NCI-H2227 treated with DMSO at 0.1 percent for 48 hours (cell line): ENCODE measurements at regions not wholly inside any gene's neighbourhood (a gene's known extent, or its start where the extent isn't known, plus 50 kb on each side); places are given as distances from the start of the nearest gene placed in this dataset.

Source experiments
- DNase-seq: peaks from one replicate; lab custom pipeline; 2025; lab: John Stamatoyannopoulos, UW

DNA sequence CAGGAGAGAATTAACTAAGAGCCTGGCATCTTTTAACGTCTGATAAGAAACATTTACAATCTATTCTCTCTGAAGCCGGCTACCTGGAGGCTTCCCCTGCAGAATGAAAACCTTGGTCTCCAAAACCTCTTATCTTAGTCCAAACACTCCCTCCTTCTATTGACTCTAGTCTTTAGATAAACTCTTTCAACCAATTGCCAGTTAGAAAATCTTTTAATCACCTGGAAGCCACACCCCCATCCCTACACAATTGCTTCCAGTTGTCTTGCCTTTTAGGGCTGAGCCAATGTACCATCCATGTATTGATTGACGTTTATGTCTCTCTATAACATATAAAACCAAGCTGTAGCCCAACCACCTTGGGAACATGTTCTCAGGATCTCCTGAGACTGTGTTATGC, 1343.1 kb upstream of the C9orf72 start:
- no peak for DNase-seq

GRCh38 chr9:28921857-28922500, 1348.7 kb upstream of the C9orf72 start:
- no peak for DNase-seq

DNA sequence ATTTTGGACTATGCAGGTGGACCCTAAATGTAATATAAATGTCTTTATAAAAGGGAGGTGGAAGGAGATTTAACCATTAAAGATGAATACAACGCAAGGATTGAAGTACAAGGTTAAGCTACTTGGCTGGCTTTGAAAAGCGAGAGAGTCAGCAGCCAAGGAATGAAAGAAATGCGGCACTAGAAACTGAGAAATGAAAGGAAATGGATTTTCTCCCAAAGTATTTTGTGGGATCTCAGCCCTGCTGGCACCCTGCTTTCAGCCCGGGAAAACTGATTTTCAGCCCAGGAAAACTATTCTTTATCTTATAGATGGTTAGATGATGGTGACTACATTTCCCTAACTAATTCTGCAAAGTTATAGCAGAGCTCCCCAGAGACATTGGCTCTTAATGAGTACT, 1349.6 kb upstream of the C9orf72 start:
- no peak for DNase-seq

GRCh38 chr9:28923351-28923750, 1350.1 kb upstream of the C9orf72 start:
- no peak for DNase-seq

DNA sequence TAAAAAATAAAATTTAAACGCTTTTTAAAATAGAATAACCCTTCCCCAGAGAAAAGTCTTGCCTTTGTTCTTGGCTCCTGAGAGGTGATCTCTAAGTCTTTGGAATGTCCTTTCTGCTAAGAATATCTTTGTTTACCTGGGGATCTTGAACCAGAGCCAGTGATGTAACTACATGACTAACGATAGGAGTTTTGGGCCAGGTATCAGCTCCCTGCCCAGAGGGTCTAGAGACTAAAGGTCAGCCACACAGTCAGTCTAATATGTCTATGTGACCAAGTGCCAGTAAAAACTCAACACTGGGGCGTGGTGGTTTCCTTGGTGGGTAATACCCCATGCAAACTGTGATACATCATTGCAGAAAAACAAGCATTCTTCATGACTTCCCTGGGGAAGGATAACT, 1351.9 kb upstream of the C9orf72 start:
- no peak for DNase-seq

DNA sequence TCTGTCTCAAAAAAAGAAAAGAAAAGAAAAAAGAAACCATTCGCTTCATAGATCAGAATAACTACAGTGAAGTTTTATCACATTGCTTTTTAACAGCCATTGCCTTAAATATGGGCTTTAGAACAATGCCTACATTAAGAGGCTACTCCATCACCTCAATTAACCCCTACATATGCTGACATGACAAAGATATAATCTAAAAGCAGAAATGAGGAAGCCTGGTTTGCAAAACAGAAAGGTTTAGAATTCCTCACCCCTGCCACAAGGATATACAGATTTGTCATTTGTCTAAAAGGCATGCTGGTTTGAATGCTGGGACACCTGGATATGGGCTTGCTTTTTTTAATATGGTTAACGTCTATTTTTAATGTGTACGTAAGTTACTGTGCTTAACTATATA, 1353.0 kb upstream of the C9orf72 start:
- DNase-seq: no peak

DNA sequence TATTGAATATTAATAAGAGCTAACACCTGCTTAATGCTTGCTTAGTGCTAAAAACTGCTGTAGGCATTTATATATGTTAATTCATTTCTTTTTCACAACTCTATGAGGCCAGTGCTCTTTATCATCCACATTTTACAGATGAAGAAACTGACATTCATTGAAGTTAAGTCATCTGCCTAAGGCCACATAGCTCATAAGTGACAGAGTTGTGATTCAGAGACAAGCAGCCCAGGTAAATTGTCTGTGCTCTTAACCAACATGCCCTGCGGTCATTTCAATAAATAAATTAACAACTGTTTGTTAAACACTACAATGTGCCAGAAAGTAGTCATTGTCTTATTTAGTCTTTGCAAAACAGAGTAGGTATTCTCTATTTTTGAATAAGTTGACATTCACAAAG, 1354.4 kb upstream of the C9orf72 start:
- DNase-seq: no peak

- no peak for DNase-seq
Observed at GRCh38 chr9:28929433-28929832, 1356.2 kb upstream of the C9orf72 start.

GRCh38 chr9:28930766-28931165, 1357.5 kb upstream of the C9orf72 start:
- DNase-seq: no peak

DNA sequence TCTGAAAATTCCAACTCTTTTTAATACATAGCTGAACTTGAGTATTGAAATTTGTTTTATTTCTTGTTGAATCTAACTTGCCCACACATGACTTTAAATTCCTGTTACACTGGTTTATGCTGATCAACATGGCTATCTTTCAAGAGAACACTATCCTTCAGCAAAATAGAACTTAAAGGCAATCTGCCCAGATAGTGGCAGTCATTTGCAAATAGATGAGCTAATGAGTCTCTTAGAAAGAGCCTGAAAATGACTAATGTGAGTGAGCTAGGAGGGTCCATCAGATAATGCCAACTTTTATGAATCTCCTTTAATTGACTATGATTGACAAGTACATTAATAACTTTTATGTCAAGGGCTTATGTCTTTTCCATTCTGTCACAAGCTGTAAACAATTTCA, 1360.8 kb upstream of the C9orf72 start:
- DNase-seq: no peak

DNA sequence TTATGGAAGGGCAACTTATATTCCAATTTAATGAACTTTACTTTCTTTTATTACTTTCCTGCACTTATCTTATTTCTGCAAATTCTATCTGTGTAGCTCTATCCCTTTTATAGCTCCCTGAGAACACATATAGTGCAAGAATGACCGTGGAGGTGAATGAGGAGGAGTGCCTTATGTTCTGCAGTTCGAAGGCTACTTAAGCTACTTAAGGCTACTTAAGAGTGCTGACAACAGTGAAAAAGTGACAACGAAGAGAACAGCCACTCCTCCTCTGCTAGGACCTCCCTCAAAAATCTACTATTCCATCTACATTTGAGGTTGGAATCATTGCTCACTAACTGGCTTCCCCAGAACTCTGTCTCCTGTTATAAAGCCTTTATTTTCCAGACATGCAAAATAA, 1365.7 kb upstream of the C9orf72 start:
- DNase-seq: no peak

- no peak for DNase-seq
Observed at GRCh38 chr9:28941856-28942255, 1368.6 kb upstream of the C9orf72 start.

GRCh38 chr9:28942941-28943340, 1369.7 kb upstream of the C9orf72 start:
- DNase-seq: no peak

- no peak for DNase-seq
Observed at GRCh38 chr9:28946648-28947047, 1373.4 kb upstream of the C9orf72 start.

DNA sequence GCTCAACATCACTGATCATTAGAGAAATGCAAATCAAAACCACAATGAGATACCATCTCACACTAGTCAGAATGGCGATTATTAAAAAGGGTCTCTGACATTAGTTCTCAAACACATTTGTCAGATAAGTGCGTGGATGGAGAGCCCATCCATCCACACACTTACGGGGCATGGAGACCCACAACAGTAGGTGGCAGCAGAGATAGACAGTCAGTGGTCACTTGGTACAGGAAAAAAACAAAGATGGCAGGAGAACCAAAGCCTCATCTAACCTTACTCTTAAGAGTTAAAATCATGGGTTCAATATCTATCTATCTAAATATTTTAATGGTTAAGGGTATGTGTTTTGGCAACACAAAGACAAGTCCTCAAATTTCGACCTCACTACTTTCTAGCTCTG, 1378.7 kb upstream of the C9orf72 start:
- no peak for DNase-seq

DNA sequence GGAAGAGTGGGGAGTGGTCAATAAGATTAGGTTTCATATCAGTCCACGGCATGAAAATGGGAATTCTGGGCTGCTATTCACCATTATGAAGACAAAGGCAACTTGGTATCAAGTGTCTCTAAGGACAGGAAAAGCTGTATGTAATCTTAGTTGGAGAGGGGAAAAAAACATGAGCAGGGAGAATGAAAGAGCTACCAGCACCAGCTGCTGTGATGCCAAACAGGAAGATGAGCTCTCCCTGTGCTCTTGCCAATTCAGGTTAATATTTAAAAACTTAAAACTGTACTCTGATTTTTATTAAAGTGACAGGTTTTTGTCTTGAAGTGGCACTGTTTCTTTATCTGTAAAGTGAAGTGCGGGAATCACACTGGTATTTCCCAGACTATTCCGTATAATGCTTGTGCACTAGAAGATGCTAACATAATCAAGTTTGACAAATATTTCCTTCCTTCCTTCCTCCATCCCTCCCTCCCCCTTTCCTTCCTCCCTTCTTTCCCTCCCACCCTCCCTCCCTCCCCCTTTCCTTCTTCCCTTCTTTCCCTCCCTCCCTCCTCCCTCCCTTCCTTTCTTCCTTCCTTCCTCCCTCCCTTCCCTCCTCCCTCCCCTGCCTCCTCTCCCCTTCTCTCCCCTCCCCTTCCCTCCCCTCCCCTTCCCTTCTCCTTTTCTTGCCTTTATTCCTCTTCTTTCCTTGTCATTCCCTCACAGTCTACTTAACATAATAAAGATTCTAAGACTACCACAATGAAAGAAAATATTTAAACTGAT, 1383.0 kb upstream of the C9orf72 start:
- DNase-seq: no peak

DNA sequence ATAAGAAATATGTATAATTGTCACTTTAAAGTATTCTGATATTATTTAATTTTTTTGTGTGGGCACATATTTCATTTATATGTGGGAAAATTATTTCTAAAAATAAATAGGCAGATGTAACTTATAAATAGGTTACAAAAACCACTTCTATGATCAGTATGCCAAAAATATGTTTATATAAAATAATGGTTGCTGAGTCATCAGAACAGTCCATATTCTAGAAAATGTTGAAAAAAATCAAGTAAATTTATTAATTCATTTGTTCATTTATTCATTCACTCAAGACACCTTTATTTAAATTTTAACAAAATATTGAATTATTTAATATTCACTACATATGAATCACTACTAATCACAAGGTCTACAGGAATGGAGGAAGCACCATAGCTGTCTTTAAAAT, 1387.3 kb upstream of the C9orf72 start:
- DNase-seq: no peak

DNA sequence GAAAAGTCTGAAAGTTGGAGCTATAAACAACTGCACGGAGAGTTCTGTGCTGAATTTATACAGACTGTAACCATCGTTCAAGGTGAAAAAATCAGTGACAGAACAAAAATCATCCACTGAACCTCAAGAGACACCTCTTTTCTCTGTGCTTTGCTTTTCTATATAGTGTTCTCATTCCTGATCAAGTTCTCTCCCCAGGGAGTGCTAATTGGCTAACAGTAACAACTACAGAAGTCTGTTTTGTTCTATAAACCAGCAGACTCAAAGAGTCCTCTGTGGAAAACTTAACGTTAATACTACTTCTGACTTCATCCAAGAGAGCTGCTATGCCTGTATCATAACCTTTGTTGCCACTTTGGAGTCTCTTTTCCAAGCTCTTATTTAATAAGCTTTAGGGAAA, 1388.3 kb upstream of the C9orf72 start:
- DNase-seq: no peak

DNA sequence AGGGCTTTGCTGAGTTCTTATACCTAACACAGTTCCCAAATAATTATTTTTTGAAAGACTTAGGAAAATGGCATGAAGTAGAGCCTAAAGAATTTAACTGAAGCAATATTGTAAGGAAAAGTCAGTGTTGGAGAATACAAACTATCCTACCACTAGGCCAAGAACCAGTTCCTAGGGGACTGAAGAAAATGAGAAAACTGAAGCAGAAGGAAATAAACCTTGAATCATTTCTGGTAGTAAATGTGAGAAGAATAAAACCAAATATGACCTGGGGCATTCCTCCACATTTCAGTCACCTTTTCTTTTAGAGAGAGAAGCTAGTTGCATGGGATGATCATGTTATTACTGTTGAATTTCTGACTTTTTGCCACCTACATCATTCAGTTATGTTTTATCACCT, 1393.9 kb upstream of the C9orf72 start:
- no peak for DNase-seq

DNA sequence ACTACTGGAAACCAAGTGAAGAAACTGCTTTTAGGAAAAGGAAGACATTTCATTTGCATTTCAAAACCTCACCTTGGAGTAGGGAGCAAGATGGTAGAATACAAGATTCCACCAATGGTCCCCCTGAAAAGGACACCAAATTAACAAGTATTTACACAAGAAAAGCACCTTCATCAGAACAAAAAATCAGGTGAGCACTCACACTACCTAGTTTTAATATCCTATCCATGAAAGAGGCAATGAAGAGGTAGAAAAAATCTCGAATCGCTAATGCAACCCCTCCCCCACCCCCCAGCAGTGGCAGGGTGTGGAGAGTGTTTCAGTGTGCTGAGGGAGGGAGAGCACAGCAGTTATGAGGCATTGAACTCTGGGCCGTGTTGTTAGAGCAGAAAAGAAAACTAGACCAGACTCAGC, 1397.0 kb upstream of the C9orf72 start:
- no peak for DNase-seq

GRCh38 chr9:28971881-28972280, 1398.6 kb upstream of the C9orf72 start:
- no peak for DNase-seq

- DNase-seq: no peak
Observed at GRCh38 chr9:28976250-28976649, 1403.0 kb upstream of the C9orf72 start.

- no peak for DNase-seq
Observed at GRCh38 chr9:28976684-28977083, 1403.4 kb upstream of the C9orf72 start.

DNA sequence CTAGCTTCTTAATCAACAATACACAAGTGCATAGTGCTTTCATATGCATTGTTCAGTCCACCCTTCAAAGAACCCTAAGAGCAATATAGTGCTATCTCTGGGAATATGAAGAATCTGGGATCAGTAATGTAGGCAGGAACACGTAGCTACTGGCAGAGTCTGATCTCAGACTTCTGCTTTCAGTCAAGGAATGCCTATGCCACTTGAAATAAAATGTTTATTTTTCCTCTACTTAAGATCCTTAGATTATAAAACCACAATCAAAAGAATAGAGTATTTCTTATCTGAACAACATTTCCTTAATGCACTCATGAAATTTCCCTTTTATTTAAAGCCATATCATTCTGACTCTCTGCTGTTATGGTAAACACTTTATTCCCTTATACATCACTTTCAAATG, 1407.8 kb upstream of the C9orf72 start:
- no peak for DNase-seq
